NCI-H146 treated with DMSO at 0.1 percent for 48 hours (cell line): ENCODE measurements at regions not wholly inside any gene's neighbourhood (a gene's known extent, or its start where the extent isn't known, plus 50 kb on each side); places are given as distances from the start of the nearest gene placed in this dataset.

ENCODE experiments used
- DNase-seq: peaks from one replicate; lab custom pipeline; 2025; ENCODE audit not compliant: unreplicated experiment; lab: John Stamatoyannopoulos, UW

GRCh38 chr14:98018628-98019027, 1221.4 kb downstream of the VRK1 start:
- no peak for DNase-seq

- no peak for DNase-seq
These were observed 1225.6 kb downstream of the VRK1 start for GRCh38 chr14:98022541-98023520.

- DNase-seq = no peak
These were observed 1231.0 kb downstream of the VRK1 start for GRCh38 chr14:98028162-98028561.

GRCh38 chr14:98035396-98035795, 1236.6 kb downstream of the BCL11B start:
- DNase-seq = no peak

- no peak for DNase-seq
These were observed 1234.2 kb downstream of the BCL11B start for GRCh38 chr14:98037831-98038230.

- no peak for DNase-seq
These were observed 1215.1 kb downstream of the BCL11B start for GRCh38 chr14:98056946-98057345.

- DNase-seq = no peak
These were observed 1212.9 kb downstream of the BCL11B start for GRCh38 chr14:98059106-98059505.

- DNase-seq = no peak
These were observed 1209.9 kb downstream of the BCL11B start for GRCh38 chr14:98062083-98062482.

GRCh38 chr14:98069712-98070171, 1202.3 kb downstream of the BCL11B start:
- DNase-seq = no peak

- DNase-seq = no peak
These were observed 1201.5 kb downstream of the BCL11B start for GRCh38 chr14:98070536-98070935.

GRCh38 chr14:98074111-98074510, 1197.9 kb downstream of the BCL11B start:
- DNase-seq = no peak

- no peak for DNase-seq
These were observed 1194.8 kb downstream of the BCL11B start for GRCh38 chr14:98077176-98077575.

GRCh38 chr14:98082833-98083232, 1189.2 kb downstream of the BCL11B start:
- no peak for DNase-seq

GRCh38 chr14:98085751-98086150, 1186.2 kb downstream of the BCL11B start:
- no peak for DNase-seq

GRCh38 chr14:98093111-98093510, 1178.9 kb downstream of the BCL11B start:
- no peak for DNase-seq

- DNase-seq = no peak
These were observed 1172.5 kb downstream of the BCL11B start for GRCh38 chr14:98099527-98099926.

GRCh38 chr14:98101323-98101722, 1170.7 kb downstream of the BCL11B start:
- DNase-seq = no peak

GRCh38 chr14:98103705-98104104, 1168.3 kb downstream of the BCL11B start:
- no peak for DNase-seq

GRCh38 chr14:98109326-98109725, 1162.7 kb downstream of the BCL11B start:
- no peak for DNase-seq

- DNase-seq = no peak
These were observed 1159.7 kb downstream of the BCL11B start for GRCh38 chr14:98112194-98112780.

GRCh38 chr14:98114122-98114895, 1157.7 kb downstream of the BCL11B start:
- DNase-seq = no peak
